ENCODE measurements at regions not wholly inside any gene's neighbourhood (a gene's known extent, or its start where the extent isn't known, plus 50 kb on each side); places are given as distances from the start of the nearest gene placed in this dataset.
"Not testable (repeated sequence)": the region's sequence is repeated elsewhere in the genome, so short reads cannot be mapped to it uniquely, and the experiment has no call there.

- DNase-seq: no peak
Observed at GRCh38 chrX:121746105-121746504, 698.7 kb downstream of the GLUD2 start.

GRCh38 chrX:121753602-121754001 is 706.2 kb downstream of the GLUD2 start:
- DNase-seq: not testable (repeated sequence)

- DNase-seq: no peak
Observed at GRCh38 chrX:121754301-121754700, 706.9 kb downstream of the GLUD2 start.

- DNase-seq: no peak
Observed at GRCh38 chrX:121755541-121755940, 708.1 kb downstream of the GLUD2 start.

DNA sequence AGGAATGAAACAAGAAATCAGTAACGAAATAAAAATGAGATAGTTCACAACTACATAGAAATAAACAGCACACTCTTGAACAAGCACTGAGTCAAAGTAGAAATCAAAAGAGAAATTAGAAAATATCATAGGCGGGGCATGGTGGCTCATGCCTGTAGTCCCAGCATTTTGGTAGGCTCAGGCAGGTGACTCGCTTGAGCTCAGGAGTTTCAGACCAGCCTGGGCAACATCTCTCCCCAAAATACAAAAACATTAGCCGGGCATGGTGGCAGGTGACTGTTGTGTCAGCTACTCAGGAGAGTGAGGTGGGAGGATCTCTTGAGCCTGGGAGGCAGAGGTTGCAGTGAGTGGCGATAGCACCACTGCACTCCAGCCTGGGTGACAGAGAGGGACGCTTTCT is 714.4 kb downstream of the GLUD2 start:
- DNase-seq: no peak

- no peak for DNase-seq
Observed at GRCh38 chrX:121763671-121764070, 716.3 kb downstream of the GLUD2 start.

- DNase-seq: not testable (repeated sequence)
Observed at GRCh38 chrX:121768210-121768609, 720.8 kb downstream of the GLUD2 start.

GRCh38 chrX:121781991-121782390 is 734.6 kb downstream of the GLUD2 start:
- DNase-seq: no peak

DNA sequence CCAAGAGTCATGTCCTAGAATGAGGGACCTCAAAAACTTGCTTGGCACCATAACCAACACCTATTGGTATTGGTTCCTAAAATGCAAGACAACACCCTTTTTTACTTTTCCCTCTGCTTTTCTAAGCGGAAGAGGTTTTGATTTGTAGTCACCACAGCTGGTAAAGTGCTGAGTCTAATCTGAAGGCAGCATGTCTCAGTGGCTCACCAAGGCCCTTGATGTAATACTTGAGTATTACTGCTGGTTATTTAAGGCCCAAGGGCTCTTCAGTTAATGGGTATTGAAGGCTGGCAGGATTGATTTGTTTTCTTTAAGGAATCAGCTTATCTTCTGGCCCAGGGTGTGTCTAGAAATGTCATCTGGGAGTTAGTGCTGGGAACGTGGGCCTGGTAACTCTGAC is 735.1 kb downstream of the GLUD2 start:
- DNase-seq: no peak

DNA sequence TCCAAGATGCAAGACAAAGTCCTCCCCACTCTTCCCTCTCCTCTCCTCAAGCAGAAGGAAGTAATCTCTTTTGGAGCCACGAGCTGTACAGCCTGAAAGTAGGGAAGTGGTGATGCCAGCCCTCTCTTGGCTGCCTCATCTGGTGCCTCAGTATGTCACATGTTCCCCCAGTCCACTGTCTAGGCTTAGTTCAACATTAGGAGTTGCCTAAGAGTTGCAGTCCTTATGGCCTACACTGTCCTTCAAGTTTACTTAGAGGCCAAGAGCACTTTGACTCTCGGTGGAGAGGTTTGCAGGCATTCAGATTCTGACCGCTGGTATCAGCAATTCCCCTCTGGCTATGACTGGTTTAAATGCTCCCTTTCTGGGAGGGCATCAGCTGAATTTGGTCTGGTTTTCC is 735.6 kb downstream of the GLUD2 start:
- DNase-seq: no peak

DNA sequence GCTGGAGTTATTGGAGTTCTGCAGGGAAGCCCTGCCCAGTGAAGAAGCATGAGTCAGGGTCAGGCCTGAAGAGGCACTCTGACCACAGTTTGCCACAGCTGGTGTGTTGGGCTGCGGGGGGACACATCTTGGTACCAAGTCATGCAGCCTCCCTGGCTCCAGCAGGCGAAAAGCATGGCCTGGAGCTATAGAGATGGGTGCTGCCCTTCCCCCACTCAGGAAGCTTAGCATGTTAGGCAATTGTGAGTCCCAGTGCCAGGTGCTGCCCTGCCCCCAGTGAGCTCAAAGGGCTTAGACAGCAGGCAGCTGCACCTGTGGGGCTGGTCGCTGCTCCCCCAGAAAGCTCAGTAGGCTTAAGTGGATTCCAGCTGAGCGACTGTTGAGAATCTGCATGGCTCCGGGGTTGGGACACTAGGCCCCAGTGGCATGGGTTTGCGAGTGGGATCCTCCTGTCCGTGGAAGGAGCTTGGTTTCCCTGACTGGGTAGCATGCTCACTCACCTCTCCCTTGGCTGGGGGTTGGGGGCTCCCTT is 755.5 kb downstream of the GLUD2 start:
- DNase-seq: no peak

- no peak for DNase-seq
Observed at GRCh38 chrX:121823406-121823805, 776.0 kb downstream of the GLUD2 start.

DNA sequence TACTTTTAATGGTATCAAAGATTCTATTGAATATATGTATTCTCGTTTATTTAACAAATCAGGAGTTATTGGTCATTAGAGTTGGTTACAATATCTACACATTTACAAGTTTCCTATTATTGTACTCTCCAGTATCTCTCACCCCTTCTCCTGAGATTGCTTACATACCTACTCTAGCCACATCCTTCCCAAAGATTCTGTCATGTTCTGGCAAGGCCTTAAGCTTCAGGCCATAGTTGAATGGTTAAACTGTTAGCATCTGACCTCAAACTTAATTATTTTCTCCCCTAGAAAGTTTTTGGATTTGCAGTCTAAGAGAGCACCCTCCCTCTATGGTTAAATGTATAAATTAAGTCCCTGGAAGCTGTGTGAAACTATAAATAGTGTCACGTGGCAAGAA is 784.2 kb downstream of the GLUD2 start:
- DNase-seq: no peak

- no peak for DNase-seq
Observed at GRCh38 chrX:121832446-121832845, 785.0 kb downstream of the GLUD2 start.

DNA sequence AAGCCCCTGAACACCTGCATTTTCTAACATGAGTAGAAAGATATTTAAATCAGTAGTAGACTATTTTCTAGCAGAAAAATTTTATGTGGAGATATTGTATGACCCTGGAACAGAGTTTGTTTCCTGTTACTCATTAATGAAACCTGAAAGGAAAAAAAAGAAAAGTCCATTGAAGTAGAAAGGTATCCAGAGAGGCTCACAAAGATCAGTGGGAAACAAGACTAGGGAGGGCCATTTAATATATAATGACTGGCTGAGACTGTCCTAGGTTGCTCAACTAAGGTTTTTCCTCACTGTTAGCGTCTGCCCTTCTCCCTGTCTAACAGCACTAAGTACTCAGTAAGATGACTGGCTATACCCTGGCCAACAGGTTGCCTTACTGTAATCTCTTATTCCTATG is 788.6 kb downstream of the GLUD2 start:
- DNase-seq: no peak

GRCh38 chrX:121851033-121851432 is 803.6 kb downstream of the GLUD2 start:
- DNase-seq: no peak

DNA sequence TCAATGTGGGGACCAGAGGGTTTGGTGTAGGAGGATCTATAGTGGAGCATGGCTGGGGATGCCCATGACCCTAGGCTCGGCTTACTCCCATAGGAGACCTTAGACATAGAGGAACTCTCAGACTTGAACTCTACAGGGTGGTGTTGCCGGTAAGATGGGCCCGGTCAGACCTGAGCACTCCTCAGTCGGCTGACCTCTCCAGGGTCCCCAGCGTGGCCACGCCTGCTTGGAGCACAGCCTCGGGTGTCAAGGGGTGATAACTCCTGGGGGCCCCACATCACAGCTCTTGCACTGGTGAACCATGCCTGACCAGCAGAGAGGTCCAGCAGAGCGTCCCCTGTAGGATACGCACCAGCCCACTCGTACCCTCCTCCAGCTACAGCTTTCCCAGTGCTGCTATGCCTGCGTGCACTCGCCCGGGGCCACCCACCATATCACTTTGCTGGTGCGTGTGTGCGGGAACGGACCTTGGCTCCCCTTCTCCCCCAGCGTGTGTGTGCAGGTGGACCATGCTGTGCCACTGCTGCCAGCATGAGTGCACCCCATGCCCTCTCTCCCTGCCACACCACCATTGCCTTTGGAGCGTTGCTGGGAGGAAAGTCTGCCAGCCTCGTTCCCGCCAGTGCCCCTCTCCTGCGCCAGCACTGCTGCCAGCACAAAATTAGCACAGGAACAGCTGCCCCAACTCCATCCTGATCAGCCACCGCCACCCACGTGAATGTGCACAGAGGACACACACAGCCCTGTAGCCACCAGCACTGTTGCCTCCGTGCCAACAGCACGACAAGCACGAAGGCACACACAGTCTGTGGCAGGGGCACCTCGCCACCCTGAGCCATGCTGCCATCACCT is 806.6 kb downstream of the GLUD2 start:
- DNase-seq: no peak

- no peak for DNase-seq
Observed at GRCh38 chrX:121854614-121854911, 807.2 kb downstream of the GLUD2 start.

- DNase-seq: no peak
Observed at GRCh38 chrX:121858867-121859647, 811.6 kb downstream of the GLUD2 start.

DNA sequence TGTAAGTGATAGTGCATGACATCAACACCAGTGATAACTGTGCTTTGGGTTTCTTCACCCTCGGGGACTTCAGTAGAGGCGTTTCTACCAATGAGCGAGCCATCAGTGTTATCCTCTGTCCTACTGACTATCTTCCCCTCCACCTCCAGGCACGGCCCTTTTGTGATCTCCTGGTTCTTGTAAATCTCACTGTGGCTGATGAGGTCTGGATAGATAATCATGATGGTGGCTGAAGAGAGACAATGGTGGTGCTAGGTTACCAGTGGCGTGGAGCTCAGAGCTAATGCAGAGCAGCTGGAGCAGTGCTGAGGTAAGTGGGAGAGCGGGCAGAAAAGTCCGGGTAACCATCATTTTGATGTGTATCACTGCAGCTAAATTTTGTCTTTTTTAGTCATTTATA is 816.6 kb downstream of the GLUD2 start:
- DNase-seq: no peak

DNA sequence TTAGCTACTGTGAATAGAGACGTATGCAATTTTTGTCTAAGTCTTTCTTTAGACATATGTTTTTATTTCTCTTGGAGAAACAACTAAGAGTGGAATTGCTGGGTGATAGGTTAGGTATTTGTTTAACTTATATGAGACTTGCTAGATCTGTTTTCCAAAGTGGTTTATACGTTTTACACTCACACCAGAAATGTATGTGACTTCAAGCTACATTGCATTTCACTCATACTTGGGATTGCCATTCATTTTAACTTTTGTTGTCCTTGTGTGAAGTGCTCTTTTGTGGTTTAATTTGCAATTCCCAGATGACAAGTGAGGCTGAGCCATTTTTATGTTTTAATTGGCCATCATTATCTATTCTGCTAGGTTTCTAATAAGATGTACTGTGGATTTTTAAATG is 817.2 kb downstream of the GLUD2 start:
- no peak for DNase-seq

DNA sequence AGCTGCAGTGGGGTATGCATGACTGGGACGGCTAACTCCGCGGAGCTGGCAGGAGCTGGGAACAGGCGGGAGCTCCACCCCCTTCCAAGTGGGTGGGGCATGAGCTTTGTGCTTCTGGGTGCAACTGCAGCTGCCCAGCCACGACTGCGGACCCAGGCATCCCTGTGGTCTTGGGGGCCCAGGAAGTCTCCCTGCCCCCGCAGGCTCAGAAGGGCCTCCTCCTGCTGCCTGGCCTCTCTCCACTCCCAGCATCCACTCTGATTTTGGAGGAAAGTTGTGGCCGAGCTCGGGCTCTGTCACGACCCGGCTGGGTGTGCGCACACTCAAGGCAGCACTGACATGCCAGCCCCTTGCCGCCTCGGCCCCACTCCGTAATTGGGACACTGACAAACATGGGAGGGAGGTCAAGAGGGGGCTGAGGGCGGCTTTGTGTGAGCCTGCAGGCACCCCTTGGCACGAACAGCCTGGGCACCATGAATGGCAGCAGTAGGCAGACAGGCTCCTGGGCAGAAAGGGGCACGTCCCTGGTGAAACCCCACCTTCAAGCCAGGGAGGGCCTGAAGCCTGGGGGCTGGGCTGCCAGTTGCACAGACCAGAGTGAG is 822.6 kb downstream of the GLUD2 start:
- DNase-seq: no peak

GRCh38 chrX:121871122-121871521 is 823.7 kb downstream of the GLUD2 start:
- DNase-seq: no peak

DNA sequence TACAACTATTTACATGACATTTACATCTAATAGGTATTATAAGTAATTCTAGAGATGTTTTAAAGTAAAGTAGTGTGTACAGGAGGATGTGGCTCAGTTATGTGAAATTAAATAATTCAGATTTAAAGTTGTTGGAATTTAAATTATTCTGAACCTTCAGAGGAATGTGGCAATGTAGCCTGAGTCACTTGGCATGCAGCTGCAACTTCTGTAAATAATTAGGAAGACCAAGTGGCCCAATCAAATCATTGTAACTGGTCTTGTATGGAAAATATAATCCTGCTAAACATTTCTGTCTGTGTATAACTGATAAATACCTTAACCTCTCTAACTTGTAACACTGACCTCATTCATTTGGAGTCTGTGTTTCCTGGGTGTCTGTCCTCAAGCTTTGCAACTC is 828.9 kb downstream of the GLUD2 start:
- no peak for DNase-seq

All from NCI-H2081 (cell line).